ENCODE measurements at regions not wholly inside any gene's neighbourhood (a gene's known extent, or its start where the extent isn't known, plus 50 kb on each side); places are given as distances from the start of the nearest gene placed in this dataset.
"Not testable (repeated sequence)": the region's sequence is repeated elsewhere in the genome, so short reads cannot be mapped to it uniquely, and the experiment has no call there.

DNA sequence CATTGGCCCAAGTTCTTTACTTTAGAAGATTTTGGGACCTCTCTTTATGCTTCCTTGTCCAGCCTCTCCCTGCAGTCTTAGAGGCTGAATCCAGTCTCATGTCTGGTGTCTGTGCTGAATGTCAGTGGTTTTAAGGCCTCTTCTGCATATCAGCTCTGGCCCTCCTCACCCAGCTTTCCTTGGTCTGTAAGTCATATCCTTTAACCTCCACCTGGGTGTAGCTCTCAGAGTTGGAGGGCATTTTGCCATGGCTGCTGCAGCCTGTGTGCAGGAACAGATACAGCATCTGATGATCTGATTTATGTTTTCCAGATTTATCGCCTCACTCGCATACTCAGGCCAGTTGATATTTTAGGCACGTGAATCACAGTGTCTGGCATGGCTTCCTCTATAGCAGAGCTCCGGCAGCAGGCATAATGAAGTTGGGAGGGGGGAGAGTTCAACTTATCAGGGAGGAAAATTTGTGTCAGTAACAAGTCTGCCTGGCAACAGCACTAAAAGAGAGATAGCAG is 335.0 kb downstream of the PCNX1 start:
- DNase-seq = no peak

- no peak for DNase-seq
These were observed 336.4 kb downstream of the PCNX1 start for GRCh38 chr14:71243697-71244096.

- DNase-seq = no peak
These were observed 337.1 kb downstream of the PCNX1 start for GRCh38 chr14:71244341-71244740.

GRCh38 chr14:71245659-71246361 is 338.6 kb downstream of the PCNX1 start:
- no peak for DNase-seq

DNA sequence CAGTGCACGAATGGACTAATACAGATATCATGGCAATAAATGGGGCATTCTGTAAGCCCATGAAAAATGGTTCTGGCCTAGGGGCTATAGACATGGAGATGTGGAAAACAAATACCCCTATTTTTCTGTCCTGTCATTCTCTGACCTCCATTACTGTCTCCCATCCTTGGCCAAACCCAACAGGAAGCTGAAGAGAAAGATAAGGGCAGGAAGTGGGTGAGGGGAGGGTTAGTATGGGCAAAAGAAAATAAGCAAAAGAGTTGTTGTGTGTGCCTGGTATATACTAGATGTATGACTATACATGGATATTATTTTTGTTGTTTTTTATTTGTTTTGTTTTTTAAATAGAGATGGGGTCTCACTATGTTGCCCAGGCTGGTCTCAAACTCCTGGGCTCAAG is 339.3 kb downstream of the PCNX1 start:
- no peak for DNase-seq

DNA sequence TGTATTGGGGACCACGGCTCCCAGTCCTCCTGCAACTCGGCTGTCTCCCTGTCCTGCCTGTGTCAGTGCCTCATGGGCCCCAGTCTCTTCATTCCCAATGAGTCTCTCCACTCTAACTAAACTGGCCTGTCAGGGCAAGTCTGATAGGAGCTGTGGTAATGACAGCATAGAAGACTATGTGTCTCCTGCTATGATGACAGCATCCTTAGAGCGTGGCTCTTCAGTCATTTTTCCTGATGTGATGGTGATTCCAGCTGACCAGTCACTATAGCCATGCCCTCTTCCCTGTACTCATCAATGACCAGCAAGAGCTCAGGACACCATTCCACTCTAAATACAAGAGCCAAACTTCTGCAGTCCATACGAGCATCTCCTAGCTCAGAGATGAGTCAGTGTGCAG is 339.8 kb downstream of the PCNX1 start:
- DNase-seq = no peak

DNA sequence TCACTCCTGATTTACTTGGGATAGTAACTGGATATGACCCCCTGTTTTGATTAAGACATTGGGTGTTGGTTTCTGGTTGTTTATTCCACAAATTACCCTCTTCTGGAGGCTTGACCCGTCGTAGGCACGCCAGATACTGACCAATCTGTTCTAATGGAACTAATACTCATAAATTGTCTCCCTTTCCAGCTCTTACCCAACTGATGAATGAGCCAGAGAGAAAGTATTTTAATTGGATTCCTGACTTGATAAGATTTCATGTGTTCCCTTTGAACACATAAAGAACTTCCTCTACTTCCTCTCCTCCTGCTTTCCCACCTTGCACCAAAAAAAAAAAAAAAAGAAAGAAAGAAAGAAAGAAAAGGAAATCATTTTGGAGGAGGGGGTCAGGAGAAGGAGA is 340.9 kb downstream of the PCNX1 start:
- no peak for DNase-seq

DNA sequence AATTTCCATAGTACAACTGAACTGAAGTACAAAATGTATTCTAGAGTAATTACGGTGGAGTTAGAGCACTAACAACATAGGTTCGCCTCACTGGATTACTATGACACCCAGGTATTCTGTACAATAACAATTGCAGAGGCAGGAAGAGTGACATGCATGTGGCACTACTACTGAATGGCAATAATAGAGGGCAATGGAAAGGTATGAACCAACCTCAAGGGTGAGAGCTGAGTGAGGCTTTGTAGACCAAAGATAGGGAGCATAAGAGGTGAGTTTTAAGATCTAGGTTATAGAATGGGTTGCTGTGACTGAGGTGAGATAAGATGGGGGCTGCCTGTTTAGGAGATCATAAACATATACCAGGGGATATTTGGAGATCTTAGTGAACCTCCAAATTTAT is 343.1 kb downstream of the PCNX1 start:
- DNase-seq = no peak

DNA sequence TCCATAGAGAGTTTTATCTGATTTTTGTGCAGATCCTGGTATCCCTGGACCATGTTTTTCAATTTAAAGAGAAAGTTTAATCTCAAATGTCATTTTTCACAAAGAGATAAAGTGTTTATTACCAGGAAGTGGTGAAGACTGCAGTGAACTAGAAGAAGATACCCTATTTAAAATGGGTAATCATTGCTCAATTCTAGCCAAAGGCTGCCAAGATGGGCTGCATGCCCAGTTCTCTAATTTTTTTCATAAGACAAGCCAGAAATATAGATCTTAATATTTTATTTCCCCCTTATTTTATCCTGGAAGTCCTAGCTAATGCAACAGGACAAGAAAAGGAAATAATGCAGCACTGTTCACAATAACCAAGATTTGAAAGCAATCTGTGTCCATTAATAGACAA is 343.5 kb downstream of the PCNX1 start:
- no peak for DNase-seq

DNA sequence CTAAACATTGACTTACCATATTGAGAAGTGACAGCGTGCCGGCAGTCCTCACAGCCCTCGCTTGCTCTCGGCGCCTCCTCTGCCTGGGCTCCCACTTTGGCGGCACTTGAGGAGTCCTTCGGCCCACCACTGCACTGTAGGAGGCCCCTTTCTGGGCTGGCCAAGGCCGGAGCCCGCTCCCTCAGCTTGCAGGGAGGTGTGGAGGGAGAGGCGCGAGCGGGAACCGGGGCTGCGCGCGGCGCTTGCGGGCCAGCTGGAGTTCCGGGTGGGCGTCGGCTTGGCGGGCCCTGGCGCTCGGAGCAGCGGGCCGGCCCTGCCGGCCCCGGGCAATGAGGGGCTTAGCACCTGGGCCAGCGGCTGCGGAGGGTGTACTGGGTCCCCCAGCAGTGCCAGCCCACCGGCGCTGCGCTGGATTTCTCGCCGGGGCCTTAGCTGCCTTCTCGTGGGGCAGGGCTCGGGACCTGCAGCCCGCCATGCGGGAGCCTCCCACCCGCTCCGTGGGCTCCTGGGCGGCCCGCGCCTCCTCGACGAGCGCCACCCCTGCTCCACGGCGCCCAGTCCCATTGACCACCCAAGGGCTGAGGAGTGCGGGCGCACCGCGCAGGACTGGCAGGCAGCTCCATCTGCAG is 346.9 kb downstream of the PCNX1 start:
- DNase-seq = not testable (repeated sequence)

DNA sequence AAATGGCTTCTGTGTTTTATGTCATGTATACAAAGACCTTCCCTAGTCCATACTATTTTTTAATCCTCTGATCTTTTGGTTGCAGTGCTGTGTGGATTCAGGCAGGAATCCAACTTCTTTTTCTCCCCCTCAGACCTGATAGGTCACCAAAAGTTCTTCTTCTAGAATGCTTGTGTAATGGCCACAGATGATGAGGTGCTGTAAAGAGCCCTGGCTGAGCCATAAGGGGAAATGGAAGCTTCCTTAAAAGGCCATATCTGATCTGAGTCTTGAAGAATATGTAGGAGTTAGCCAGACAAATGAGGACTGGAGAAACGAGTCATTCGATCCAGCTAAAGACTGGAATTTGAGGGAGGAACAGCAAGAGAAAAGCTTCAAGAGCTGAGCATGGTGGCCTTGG is 353.9 kb downstream of the PCNX1 start:
- DNase-seq = no peak

GRCh38 chr14:71262441-71262840 is 355.2 kb downstream of the PCNX1 start:
- DNase-seq = no peak

DNA sequence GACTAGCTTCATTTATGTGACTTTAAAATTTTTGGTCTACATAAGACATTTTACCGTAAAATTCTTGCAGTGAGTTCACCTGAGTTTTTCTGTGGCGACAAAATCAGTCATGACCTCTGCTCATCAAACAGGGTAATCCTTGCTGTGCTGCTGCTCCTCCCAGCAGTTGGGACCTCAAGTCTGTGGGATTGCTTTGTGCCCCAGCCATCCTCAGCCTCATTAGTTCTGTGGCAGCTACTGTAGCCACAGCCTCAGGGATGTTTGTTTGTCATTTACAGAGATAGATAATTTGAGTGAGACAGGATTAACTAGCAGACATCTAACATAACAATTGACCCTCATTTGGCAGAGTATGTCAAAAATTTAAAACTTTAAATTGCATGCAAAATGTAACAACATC is 357.0 kb downstream of the PCNX1 start:
- no peak for DNase-seq

- DNase-seq = no peak
These were observed 359.8 kb downstream of the PCNX1 start for GRCh38 chr14:71267007-71267513.

GRCh38 chr14:71267691-71268090 is 360.4 kb downstream of the PCNX1 start:
- no peak for DNase-seq

- no peak for DNase-seq
These were observed 362.9 kb downstream of the PCNX1 start for GRCh38 chr14:71270111-71270510.

DNA sequence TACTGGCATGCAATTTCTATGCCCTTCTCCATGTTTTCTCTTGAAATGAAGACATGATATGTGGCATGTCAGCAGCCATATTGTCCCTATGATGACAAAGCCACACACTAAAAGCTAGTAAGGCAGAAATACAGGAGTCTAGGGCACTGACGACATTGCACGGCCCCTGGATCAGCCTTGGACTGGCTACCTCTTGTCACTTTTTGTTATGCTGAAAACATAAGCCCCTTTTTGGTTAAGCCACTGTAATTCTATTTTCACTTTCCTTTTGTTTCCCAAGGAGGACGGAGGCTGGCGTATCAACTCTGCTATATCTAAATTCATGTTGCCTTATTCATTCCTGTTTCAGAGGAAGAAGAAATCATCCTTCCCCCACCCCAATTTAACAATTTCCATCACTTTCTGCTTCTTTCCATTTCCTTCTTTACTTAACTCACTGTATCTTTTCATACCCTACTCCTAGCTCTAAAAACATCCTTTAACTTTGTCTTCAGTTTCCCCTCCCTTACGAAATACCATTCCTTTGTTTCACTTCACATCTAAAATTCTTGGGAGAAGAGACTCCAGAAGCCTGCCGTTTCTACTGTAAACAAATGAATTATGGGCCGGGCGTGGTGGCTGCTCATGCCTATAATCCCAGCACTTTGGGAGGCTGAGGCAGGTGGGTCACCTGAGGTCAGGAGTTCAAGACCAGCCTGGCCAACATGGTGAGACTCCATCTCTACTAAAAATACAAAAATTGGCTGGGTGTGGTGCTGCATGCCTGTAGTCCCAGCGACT is 364.1 kb downstream of the PCNX1 start:
- DNase-seq = no peak

GRCh38 chr14:71273366-71273765 is 366.1 kb downstream of the PCNX1 start:
- no peak for DNase-seq

DNA sequence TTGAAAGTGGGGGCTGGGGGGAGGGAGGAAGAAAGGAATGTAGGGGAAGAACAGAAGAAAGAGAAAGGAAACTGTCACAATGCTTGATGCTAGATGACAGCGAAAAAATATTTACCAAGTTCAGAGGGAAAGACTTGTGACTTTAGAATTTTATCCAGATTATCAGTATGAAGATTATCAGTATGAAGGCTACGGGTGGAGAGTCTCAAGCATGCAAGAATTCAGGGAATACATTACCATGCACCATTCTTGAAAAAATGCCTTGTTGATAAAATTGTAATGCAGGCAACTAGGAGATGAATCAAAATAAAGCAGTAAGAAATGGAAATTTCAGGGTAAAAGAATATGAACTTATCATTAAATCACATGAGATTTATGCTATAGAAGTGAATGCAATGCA is 376.8 kb downstream of the PCNX1 start:
- DNase-seq = no peak

GRCh38 chr14:71286126-71286525 is 378.9 kb downstream of the PCNX1 start:
- DNase-seq = no peak

DNA sequence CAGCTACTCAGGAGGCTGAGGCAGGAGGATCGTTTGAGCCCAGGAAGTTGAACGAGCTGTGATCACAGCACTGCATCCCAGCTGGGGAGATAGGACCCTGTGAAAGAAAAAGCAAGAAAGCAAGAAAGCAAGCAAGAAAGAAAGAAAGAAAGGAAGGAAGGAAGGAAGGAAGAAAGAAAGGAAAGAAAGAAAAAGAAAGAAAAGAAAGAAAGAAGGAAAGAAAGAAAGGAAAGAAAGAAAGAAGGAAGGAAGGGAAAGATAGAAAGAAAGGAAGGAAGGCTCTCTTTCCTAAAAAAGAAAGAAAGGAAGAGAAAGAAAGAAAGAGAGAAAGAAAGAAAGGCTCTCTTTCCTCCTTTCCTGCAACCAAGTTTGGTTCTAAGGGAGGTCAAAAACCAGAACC is 380.3 kb downstream of the PCNX1 start:
- no peak for DNase-seq

DNA sequence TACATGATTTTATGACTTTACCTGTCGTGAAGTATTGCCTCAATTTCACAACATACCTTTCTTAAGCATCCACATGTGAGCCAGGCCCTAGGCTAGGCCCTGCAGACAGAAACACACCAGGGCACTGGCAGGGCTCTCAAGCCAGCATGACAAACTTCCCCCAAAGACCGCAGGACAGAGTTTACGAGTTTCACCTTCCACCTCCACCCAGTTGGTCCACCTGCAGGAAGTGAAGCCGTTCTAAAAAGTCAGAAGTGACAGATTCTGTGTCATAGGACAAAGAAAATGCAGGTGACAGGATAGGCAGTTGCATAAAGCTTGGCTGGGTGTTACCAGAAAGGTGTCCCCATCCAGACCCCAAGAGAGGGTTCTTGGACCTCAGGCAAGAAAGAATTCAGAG is 382.3 kb downstream of the PCNX1 start:
- DNase-seq = no peak

- no peak for DNase-seq
These were observed 383.0 kb downstream of the PCNX1 start for GRCh38 chr14:71290301-71290700.

DNA sequence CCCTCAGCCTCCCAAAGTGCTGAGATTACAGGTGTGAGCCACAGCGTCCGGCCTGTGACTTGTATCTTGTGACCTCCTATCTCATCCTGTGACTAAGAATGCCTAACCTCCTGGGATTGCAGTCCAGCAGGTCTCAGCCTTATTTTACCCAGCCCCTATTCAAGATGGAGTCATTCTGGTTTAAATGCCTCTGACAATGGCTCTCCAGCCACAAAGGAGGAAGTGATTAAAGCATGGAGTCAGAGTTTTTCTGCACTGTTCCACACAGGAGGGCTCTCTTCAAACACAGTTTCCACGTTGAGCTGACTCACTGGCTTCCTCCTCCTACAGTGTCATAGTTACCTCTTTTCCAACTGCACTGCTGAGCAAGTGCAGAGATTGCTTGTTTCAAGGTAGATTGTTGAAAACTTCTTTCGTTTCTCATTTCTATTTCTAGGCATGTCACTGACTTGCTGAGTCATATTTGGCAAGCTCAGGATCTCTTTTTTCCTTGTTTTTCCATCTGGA is 383.8 kb downstream of the PCNX1 start:
- DNase-seq = no peak

Data from NCI-H526 (cell line).